ENCODE measurements at regions not wholly inside any gene's neighbourhood (a gene's known extent, or its start where the extent isn't known, plus 50 kb on each side); places are given as distances from the start of the nearest gene placed in this dataset.
A peak's percentile ranks its signal among the peaks of the same experiment; 100 is the strongest.

DNA sequence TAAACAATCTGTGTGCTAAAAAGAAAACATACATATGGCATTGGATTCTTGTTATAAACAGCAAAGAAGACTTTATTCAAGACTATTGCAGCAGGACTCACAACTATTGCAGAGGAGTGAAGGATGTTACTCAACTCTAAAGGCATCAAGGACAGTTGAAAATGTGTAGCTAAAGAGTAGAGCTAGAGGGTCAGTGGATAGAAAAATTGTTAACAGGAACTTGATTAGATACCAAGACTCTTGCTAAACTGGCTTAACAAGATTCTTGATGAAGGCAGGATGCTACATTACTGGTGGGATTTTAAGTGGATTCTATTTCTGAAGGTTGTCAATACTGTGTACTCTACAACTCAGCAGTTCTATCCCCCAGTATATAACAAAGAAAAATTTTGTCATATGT is 1183.3 kb downstream of the SLITRK1 start:
- H2AFZ ChIP-seq (ENCODE audit: control insufficient read depth, low read depth, low read length) = no peak overlapping the region
- no peak overlapping the region for H3K9ac ChIP-seq (ENCODE audit: control insufficient read depth, insufficient read depth, low read length)
- no peak for DNase-seq (ENCODE audit: low read depth, low spot score)
- H3K36me3 ChIP-seq (ENCODE audit: control insufficient read depth in 2 of 2, insufficient read depth in 2 of 2, low read length in 1 of 2) = no peaks in the 10 kb centered on the region
- H3K79me2 ChIP-seq (ENCODE audit: control insufficient read depth, insufficient read depth, low read length) = no peaks in the 10 kb centered on the region
- ChIA-PET RAD21 (ENCODE audit: unreplicated experiment) (no interaction called here), CTCF (no interaction called here), POLR2A (no interaction called here), SMC1A (ENCODE audit: uncharacterized antibody, unreplicated experiment) (no interaction called here)
- in situ Hi-C loops (cut with MboI) = no loop called here
- ATAC-seq = no peak
- H3K4me3 ChIP-seq = no peak overlapping the region
- FAIRE-seq = peak; percentile 59
- TF ChIP-seq NFXL1 (IDR thresholded peaks at IDR 0.05; ENCODE audit: borderline replicate concordance) (no peak), NR2C2 (IDR thresholded peaks at IDR 0.05; ENCODE audit: borderline replicate concordance, control insufficient read depth, insufficient read length, low read depth) (no peak), RBBP5 (conservative IDR thresholded peaks at IDR 0.05) (no peak), RFX5 (IDR thresholded peaks at IDR 0.05; ENCODE audit: low read depth, low read length) (no peak), CBFB (IDR thresholded peaks at IDR 0.05; ENCODE audit: low read depth) (no peak), KDM1A (IDR thresholded peaks at IDR 0.05; ENCODE audit: borderline replicate concordance) (no peak), JUND (IDR thresholded peaks at IDR 0.05; ENCODE audit: low read depth, low read length) (no peak), KLF5 (IDR thresholded peaks at IDR 0.05; ENCODE audit: partially characterized antibody) (no peak), HDAC2 (IDR thresholded peaks at IDR 0.05) (no peak), POU2F2 (IDR thresholded peaks at IDR 0.05; ENCODE audit: borderline replicate concordance, low read depth, low read length) (no peak), CREB1 (IDR thresholded peaks at IDR 0.05; ENCODE audit: low read depth) (no peak), EED (IDR thresholded peaks at IDR 0.05; ENCODE audit: low read depth) (no peak), RAD21 (IDR thresholded peaks at IDR 0.05; ENCODE audit: insufficient read depth, low read depth, low read length) (no peak), HCFC1 (IDR thresholded peaks at IDR 0.05; ENCODE audit: low read length) (no peak), CBX5 (IDR thresholded peaks at IDR 0.05; ENCODE audit: low read depth) (no peak), ZNF217 (IDR thresholded peaks at IDR 0.05) (no peak), TBL1XR1 (IDR thresholded peaks at IDR 0.05; ENCODE audit: low read depth, low read length) (no peak)
- TF ChIP-seq, protein P1, sequence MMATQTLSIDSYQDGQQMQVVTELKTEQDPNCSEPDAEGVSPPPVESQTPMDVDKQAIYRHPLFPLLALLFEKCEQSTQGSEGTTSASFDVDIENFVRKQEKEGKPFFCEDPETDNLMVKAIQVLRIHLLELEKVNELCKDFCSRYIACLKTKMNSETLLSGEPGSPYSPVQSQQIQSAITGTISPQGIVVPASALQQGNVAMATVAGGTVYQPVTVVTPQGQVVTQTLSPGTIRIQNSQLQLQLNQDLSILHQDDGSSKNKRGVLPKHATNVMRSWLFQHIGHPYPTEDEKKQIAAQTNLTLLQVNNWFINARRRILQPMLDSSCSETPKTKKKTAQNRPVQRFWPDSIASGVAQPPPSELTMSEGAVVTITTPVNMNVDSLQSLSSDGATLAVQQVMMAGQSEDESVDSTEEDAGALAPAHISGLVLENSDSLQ (IDR thresholded peaks at IDR 0.05) = no peak
- TF ChIP-seq, protein P2, sequence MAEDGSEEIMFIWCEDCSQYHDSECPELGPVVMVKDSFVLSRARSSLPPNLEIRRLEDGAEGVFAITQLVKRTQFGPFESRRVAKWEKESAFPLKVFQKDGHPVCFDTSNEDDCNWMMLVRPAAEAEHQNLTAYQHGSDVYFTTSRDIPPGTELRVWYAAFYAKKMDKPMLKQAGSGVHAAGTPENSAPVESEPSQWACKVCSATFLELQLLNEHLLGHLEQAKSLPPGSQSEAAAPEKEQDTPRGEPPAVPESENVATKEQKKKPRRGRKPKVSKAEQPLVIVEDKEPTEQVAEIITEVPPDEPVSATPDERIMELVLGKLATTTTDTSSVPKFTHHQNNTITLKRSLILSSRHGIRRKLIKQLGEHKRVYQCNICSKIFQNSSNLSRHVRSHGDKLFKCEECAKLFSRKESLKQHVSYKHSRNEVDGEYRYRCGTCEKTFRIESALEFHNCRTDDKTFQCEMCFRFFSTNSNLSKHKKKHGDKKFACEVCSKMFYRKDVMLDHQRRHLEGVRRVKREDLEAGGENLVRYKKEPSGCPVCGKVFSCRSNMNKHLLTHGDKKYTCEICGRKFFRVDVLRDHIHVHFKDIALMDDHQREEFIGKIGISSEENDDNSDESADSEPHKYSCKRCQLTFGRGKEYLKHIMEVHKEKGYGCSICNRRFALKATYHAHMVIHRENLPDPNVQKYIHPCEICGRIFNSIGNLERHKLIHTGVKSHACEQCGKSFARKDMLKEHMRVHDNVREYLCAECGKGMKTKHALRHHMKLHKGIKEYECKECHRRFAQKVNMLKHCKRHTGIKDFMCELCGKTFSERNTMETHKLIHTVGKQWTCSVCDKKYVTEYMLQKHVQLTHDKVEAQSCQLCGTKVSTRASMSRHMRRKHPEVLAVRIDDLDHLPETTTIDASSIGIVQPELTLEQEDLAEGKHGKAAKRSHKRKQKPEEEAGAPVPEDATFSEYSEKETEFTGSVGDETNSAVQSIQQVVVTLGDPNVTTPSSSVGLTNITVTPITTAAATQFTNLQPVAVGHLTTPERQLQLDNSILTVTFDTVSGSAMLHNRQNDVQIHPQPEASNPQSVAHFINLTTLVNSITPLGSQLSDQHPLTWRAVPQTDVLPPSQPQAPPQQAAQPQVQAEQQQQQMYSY (CRISPR knock-in tag; IDR thresholded peaks at IDR 0.05) = no peak
- TF ChIP-seq, protein P3, sequence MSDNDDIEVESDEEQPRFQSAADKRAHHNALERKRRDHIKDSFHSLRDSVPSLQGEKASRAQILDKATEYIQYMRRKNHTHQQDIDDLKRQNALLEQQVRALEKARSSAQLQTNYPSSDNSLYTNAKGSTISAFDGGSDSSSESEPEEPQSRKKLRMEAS (IDR thresholded peaks at IDR 0.05; ENCODE audit: low read depth, low read length) = no peak
- H3K9me3 ChIP-seq (replicated peaks; ENCODE audit: control insufficient read depth, insufficient read depth, low read length) = no peaks in the 10 kb centered on the region
- no peaks in the 10 kb centered on the region for H3K4me1 ChIP-seq (ENCODE audit: control insufficient read depth, insufficient read depth, low read length)
- no peaks in the 10 kb centered on the region for H4K20me1 ChIP-seq (ENCODE audit: control insufficient read depth, insufficient read depth)
- no peak overlapping the region for H3K4me2 ChIP-seq (ENCODE audit: control insufficient read depth, insufficient read depth)
- H3K27me3 ChIP-seq (replicated peaks in 1 of 2; ENCODE audit: control insufficient read depth in 2 of 2, insufficient read depth in 2 of 2, low read length in 1 of 2) = no peaks in the 10 kb centered on the region
- no TSS peak for BruUV-seq (replicated peaks)
- H3K27ac ChIP-seq (ENCODE audit: control insufficient read depth, insufficient read depth) = no peak overlapping the region
- intact Hi-C loops (cut with micrococcal nuclease; ENCODE audit: unreplicated experiment) = no loop called here

Data from GM12878 (cell line).